ENCODE measurements at regions not wholly inside any gene's neighbourhood (a gene's known extent, or its start where the extent isn't known, plus 50 kb on each side); places are given as distances from the start of the nearest gene placed in this dataset.

DNA sequence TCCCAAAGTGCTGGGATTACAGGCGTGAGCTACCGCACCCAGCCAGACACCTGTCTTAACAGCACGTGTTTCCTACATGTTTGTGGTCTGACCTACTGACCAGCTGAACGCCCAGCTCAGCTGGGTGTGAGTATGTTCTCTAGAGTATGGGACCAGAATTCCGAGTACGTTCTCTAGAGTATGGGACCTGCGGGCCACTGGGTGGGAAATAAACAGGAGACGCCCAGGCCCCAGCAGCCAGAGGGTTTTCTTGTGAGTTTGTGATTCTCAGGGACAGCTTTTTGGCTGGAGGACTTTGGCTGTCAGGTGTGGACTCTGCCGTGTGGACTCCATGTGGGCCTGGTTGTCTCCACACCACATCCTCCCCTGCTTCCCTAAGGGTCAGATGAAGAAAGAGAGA, 87.3 kb downstream of the CHRD start:
- no peak for TF ChIP-seq POLR2AphosphoS5 (IDR thresholded peaks at IDR 0.05; ENCODE audit: low read depth, low read length)
- H3K27ac ChIP-seq (ENCODE audit: low read length), result no peak overlapping the region
- BruUV-seq (replicated peaks), result no TSS peak
- no peak for DNase-seq (ENCODE audit: low read depth, low spot score)
- ChIA-PET POLR2A (no interaction called here), CTCF (interaction anchor here (0.7 to 4.5 kb wide), 5 partner anchors 8 to 354 kb away, joined by 3 to 24 read pairs (median 5); no protein-coding TSS in a partner anchor)
- intact Hi-C loops (cut with micrococcal nuclease; ENCODE audit: unreplicated experiment) (no loop called here), in situ Hi-C loops (cut with HindIII; ENCODE audit: low pct_unique_long_range_greater_than_20kb, low sequenced_read_pairs) (no loop called here)
- peaks cover 9% of the 10 kb centered on the region for H3K27me3 ChIP-seq (ENCODE audit: control insufficient read depth, insufficient read depth, low read length)
- no peak overlapping the region for H3K4me3 ChIP-seq (ENCODE audit: low read depth in 2 of 2, low read length in 2 of 2)
- H3K4me1 ChIP-seq (ENCODE audit: control insufficient read depth, insufficient read depth, low read length), result no peaks in the 10 kb centered on the region
- H3K9me3 ChIP-seq (ENCODE audit: control insufficient read depth, insufficient read depth, low read depth, low read length), result no peaks in the 10 kb centered on the region
- ATAC-seq, result no peak
- H3K36me3 ChIP-seq (ENCODE audit: control insufficient read depth, insufficient read depth, low read length), result no peaks in the 10 kb centered on the region

- ChIA-PET POLR2A (no interaction called here), CTCF (no interaction called here)
- no TSS peak for BruUV-seq (replicated peaks)
Observed at GRCh38 chr3:184470551-184470950, 90.7 kb downstream of the CHRD start.

More at GRCh38 chr3:184470551-184470950, 90.7 kb downstream of the CHRD start:
- ATAC-seq (no peak), DNase-seq (ENCODE audit: low read depth, low spot score) (no peak)
- Histone ChIP-seq H3K27ac (ENCODE audit: low read length) (no peak overlapping the region), H3K9me3 (ENCODE audit: control insufficient read depth, insufficient read depth, low read depth, low read length) (no peaks in the 10 kb centered on the region), H3K36me3 (ENCODE audit: control insufficient read depth, insufficient read depth, low read length) (no peaks in the 10 kb centered on the region), H3K4me3 (ENCODE audit: low read depth in 2 of 2, low read length in 2 of 2) (no peak overlapping the region), H3K4me1 (ENCODE audit: control insufficient read depth, insufficient read depth, low read length) (no peaks in the 10 kb centered on the region), H3K27me3 (ENCODE audit: control insufficient read depth, insufficient read depth, low read length) (peaks cover 34% of the 10 kb centered on the region)
- no peak for TF ChIP-seq SIN3A (IDR thresholded peaks at IDR 0.05; ENCODE audit: borderline replicate concordance, insufficient read depth, low read depth, low read length)
- no peak for TF ChIP-seq TCF7L2 (IDR thresholded peaks at IDR 0.05; ENCODE audit: low read depth, low read length)
- no peak for TF ChIP-seq REST (IDR thresholded peaks at IDR 0.05; ENCODE audit: insufficient read depth in 1 of 2, low read depth in 2 of 2, low read length in 1 of 2)
- no peak for TF ChIP-seq CTCF (IDR thresholded peaks at IDR 0.05)
- TF ChIP-seq POLR2AphosphoS5 (IDR thresholded peaks at IDR 0.05; ENCODE audit: low read depth, low read length), result no peak
- intact Hi-C loops (cut with micrococcal nuclease; ENCODE audit: unreplicated experiment) (no loop called here), in situ Hi-C loops (cut with HindIII; ENCODE audit: low pct_unique_long_range_greater_than_20kb, low sequenced_read_pairs) (no loop called here)
